Loucy (cell line): ENCODE measurements at regions not wholly inside any gene's neighbourhood (a gene's known extent, or its start where the extent isn't known, plus 50 kb on each side); places are given as distances from the start of the nearest gene placed in this dataset.

Source experiments
- EZH2phosphoT487 ChIP-seq: fragments of 200-600 bp; IDR thresholded peaks from 2 replicates; pipeline ENCODE4 v1.6.1; 2018; ENCODE audit warnings: antibody characterized with exemption, mild to moderate bottlenecking, moderate library complexity, borderline replicate concordance
- TF ChIP-seq, protein P1 (sequence below): fragments of 200-600 bp; sonication (generic); conservative IDR thresholded peaks from 2 replicates; pipeline ENCODE4 v1.5.1; 2014; ENCODE audit warnings: mild to moderate bottlenecking, antibody characterized with exemption, low read length

DNA sequence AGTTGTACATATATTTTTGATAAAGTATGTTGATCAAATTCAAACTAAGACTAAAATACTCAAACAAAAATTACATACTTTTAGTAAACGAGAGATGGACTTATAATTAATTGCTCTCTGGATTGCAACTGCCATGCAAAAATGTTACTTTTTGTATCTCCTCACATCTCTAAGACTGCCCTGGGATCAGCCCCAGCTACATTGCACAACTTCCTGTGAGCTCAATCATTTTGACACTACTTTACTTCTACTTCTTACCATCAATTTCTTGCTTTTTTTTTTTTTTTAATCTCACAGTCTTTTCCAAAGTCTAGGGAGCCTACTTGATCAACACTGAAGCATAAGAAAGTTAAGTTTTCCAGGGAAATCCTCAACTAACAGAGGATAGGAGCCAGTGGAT is 506.0 kb upstream of the CDH10 start:
- TF ChIP-seq, protein P1, sequence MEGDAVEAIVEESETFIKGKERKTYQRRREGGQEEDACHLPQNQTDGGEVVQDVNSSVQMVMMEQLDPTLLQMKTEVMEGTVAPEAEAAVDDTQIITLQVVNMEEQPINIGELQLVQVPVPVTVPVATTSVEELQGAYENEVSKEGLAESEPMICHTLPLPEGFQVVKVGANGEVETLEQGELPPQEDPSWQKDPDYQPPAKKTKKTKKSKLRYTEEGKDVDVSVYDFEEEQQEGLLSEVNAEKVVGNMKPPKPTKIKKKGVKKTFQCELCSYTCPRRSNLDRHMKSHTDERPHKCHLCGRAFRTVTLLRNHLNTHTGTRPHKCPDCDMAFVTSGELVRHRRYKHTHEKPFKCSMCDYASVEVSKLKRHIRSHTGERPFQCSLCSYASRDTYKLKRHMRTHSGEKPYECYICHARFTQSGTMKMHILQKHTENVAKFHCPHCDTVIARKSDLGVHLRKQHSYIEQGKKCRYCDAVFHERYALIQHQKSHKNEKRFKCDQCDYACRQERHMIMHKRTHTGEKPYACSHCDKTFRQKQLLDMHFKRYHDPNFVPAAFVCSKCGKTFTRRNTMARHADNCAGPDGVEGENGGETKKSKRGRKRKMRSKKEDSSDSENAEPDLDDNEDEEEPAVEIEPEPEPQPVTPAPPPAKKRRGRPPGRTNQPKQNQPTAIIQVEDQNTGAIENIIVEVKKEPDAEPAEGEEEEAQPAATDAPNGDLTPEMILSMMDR, result no peak
- no peak for TF ChIP-seq EZH2phosphoT487
